Stomach (tissue), 8 donors: ENCODE measurements at regions not wholly inside any gene's neighbourhood (a gene's known extent, or its start where the extent isn't known, plus 50 kb on each side); places are given as distances from the start of the nearest gene placed in this dataset.

Source experiments
- DNase-seq, 2 donors: peaks; one replicate each; pipeline versions ENCODE4 v3.0.0 to v3.0.0-alpha.2; 2013 to 2019
- H3K27ac ChIP-seq, 5 donors: fragments of 200-600 bp in 4 of 5; sonication (generic) in 4 of 5; one replicate each; pipeline ENCODE4 v1.5.1; 2013 to 2019; ENCODE audit warnings: mild to moderate bottlenecking in 1 of 5, moderate library complexity in 1 of 5
- H3K27me3 ChIP-seq, 3 donors: fragments of 200-600 bp; sonication (generic); one replicate each; pipeline ENCODE4 v1.5.1; 2017 to 2019; ENCODE audit warnings: mixed run types in 1 of 3
- H3K36me3 ChIP-seq, 4 donors: fragments of 200-600 bp; sonication (generic); 1 replicate in 3 of 4; 2 replicates in 1 of 4; pipeline ENCODE4 v1.5.1; 2016 to 2019
- H3K4me1 ChIP-seq, 4 donors: fragments of 200-600 bp; sonication (generic); one replicate each; pipeline ENCODE4 v1.5.1; 2016 to 2019
- H3K4me3 ChIP-seq, 4 donors: fragments of 200-600 bp; sonication (generic) in 3 of 4; one replicate each; pipeline ENCODE4 v1.5.1; 2016 to 2019; ENCODE audit warnings: mild to moderate bottlenecking in 1 of 4
- H3K9me3 ChIP-seq, 4 donors: fragments of 200-600 bp; sonication (generic); one replicate each; pipeline ENCODE4 v1.5.1; 2016 to 2019
- CTCF ChIP-seq, 7 experiments: fragments of 450-650 bp in 4 of 7; fragments of 200-600 bp in 3 of 7; sonication (generic) in 3 of 7; IDR thresholded peaks; one replicate each; pipeline ENCODE4 v1.5.1; 2016 to 2019; ENCODE audit warnings: antibody characterized with exemption in 7 of 7, control low read depth in 2 of 7, mild to moderate bottlenecking in 1 of 7
- EP300 ChIP-seq: sonication (generic); formaldehyde crosslinking; IDR thresholded peaks from one replicate; pipeline ENCODE4 v1.6.1; 2017; ENCODE audit warnings: antibody characterized with exemption
- POLR2A ChIP-seq, 4 donors: fragments of 450-650 bp; IDR thresholded peaks; one replicate each; pipeline ENCODE4 v1.6.1; 2016; ENCODE audit warnings: antibody characterized with exemption in 4 of 4, control low read depth in 2 of 4, mild to moderate bottlenecking in 1 of 4, moderate library complexity in 1 of 4
- POLR2AphosphoS5 ChIP-seq, 3 donors: sonication (generic); formaldehyde crosslinking; IDR thresholded peaks; one replicate each; pipeline ENCODE4 v1.6.1; 2016; ENCODE audit warnings: antibody characterized with exemption in 3 of 3
- WGBS, 5 donors: extraction: QIAGEN DNeasy Blood & Tissue Kit in 3 of 5; methylation state at CpG; one replicate each; pipeline versions ENCODE4 v1.1.5 to v1.1.7; 2013 to 2018; 5-methylcytosine and 5-hydroxymethylcytosine counted together
- intact Hi-C: fragments of 100-400 bp; cut with DNase I; formaldehyde crosslinking; loops from one replicate; pipeline ENCODE4 v1.15.1; 2023; ENCODE audit warnings: low total_unique reads
- donor health status: healthy with polysubstance abuse.
- donor health status: Bipolar disorder and iron deficiency.
- donor health status: healthy.

- no peak for DNase-seq
- Histone ChIP-seq H3K4me3 (no peak overlapping the region), H3K27ac (no peak overlapping the region), H3K36me3 (no peaks in the 10 kb centered on the region), H3K9me3 (no peaks in the 10 kb centered on the region), H3K27me3 (no peaks in the 10 kb centered on the region), H3K4me1 (no peaks in the 10 kb centered on the region)
- WGBS, 5 donors, result 84 to 96% (median 89%) methylated on average over 3 of the region's 3 CpGs
- TF ChIP-seq CTCF (IDR thresholded peaks at IDR 0.05) (no peak), POLR2A (IDR thresholded peaks at IDR 0.05) (no peak), EP300 (no peak), POLR2AphosphoS5 (IDR thresholded peaks at IDR 0.05) (no peak)
- intact Hi-C loops, result no loop called here
These were observed 431.1 kb upstream of the ZEB2 start for GRCh38 chr2:144950899-144951560.

GRCh38 chr2:144948205-144948855, 428.4 kb upstream of the ZEB2 start:
- DNase-seq, result no peak

GRCh38 chr2:144947709-144948037, 427.8 kb upstream of the ZEB2 start:
- no peak overlapping the region for H3K4me3 ChIP-seq
- peaks cover 0 to 18% (median 5%) of the 10 kb centered on the region in 4 donors for H3K4me1 ChIP-seq
- TF ChIP-seq CTCF (IDR thresholded peaks at IDR 0.05) (no peak), POLR2A (IDR thresholded peaks at IDR 0.05) (no peak), EP300 (no peak), POLR2AphosphoS5 (IDR thresholded peaks at IDR 0.05) (no peak)
- no peak overlapping the region for H3K27ac ChIP-seq
- H3K36me3 ChIP-seq, result no peaks in the 10 kb centered on the region
- WGBS, 5 donors, result 34 to 64% (median 54%) methylated on average over 2 of the region's 2 CpGs
- H3K27me3 ChIP-seq, result no peaks in the 10 kb centered on the region
- H3K9me3 ChIP-seq, result no peaks in the 10 kb centered on the region
- no peak for DNase-seq
- intact Hi-C loops, result no loop called here

More at GRCh38 chr2:144948205-144948855, 428.4 kb upstream of the ZEB2 start:
- Histone ChIP-seq H3K27ac (no peak overlapping the region), H3K27me3 (no peaks in the 10 kb centered on the region), H3K4me1 (peaks cover 0 to 13% (median 4%) of the 10 kb centered on the region in 4 donors), H3K9me3 (no peaks in the 10 kb centered on the region), H3K36me3 (no peaks in the 10 kb centered on the region), H3K4me3 (no peak overlapping the region)
- intact Hi-C loops, result no loop called here
- 44 to 68% (median 62%) methylated on average over 2 of the region's 2 CpGs for WGBS, 5 donors
- TF ChIP-seq CTCF (IDR thresholded peaks at IDR 0.05), result no peak
- TF ChIP-seq POLR2A (IDR thresholded peaks at IDR 0.05), result no peak
- TF ChIP-seq EP300, result no peak
- no peak for TF ChIP-seq POLR2AphosphoS5 (IDR thresholded peaks at IDR 0.05)

- H3K4me1 ChIP-seq, result peaks cover 0 to 19% (median 5%) of the 10 kb centered on the region in 4 donors
- WGBS, 5 donors, result 67 to 88% (median 77%) methylated on average over 1 of the region's 1 CpG
- H3K36me3 ChIP-seq, result no peaks in the 10 kb centered on the region
- no peaks in the 10 kb centered on the region for H3K9me3 ChIP-seq
- intact Hi-C loops, result no loop called here
- no peak for TF ChIP-seq CTCF (IDR thresholded peaks at IDR 0.05)
- no peak for DNase-seq
- H3K27ac ChIP-seq, result no peak overlapping the region
- H3K27me3 ChIP-seq, result no peaks in the 10 kb centered on the region
- no peak overlapping the region for H3K4me3 ChIP-seq
These were observed 426.3 kb upstream of the ZEB2 start for GRCh38 chr2:144946263-144946662.
